A549 (cell line): ENCODE measurements at regions not wholly inside any gene's neighbourhood (a gene's known extent, or its start where the extent isn't known, plus 50 kb on each side); places are given as distances from the start of the nearest gene placed in this dataset.

Experiments
- HOXA7 ChIP-seq: fragments of 250-450 bp; sonication (Bioruptor Pico); IDR thresholded peaks from 2 replicates; pipeline ENCODE4 v1.5.0; 2020; ENCODE audit warnings: mild to moderate bottlenecking, moderate library complexity
- TF ChIP-seq, protein P1 (sequence below): fragments of >200 bp; sonication (Bioruptor Twin); formaldehyde crosslinking; IDR thresholded peaks from 3 replicates; pipeline ENCODE4 v1.5.1; 2016
- TF ChIP-seq, protein P2 (sequence below): fragments of >200 bp; sonication (Bioruptor Twin); formaldehyde crosslinking; IDR thresholded peaks from 3 replicates; pipeline ENCODE4 v1.6.1; 2016

DNA sequence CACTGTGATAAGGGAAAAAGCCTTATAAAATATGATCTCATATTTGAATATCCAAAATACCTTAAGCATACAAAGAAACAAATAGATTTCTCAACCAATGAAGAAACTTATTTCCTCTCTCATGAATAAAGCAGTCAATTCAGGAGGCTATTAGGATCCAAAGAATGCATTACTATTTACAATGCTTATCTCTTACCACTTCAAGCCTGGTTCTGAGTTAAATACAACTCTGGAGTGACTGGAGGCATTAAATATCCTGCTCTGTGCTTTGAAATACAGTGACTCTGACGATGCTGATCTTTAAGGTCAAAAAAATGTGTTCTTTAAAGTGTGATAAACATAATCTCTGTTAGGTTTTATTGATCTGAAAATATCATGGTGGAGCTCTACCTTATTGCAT, 493.2 kb downstream of the ZWINT start:
- no peak for TF ChIP-seq HOXA7 (CRISPR knock-in tag)
- TF ChIP-seq, protein P1, sequence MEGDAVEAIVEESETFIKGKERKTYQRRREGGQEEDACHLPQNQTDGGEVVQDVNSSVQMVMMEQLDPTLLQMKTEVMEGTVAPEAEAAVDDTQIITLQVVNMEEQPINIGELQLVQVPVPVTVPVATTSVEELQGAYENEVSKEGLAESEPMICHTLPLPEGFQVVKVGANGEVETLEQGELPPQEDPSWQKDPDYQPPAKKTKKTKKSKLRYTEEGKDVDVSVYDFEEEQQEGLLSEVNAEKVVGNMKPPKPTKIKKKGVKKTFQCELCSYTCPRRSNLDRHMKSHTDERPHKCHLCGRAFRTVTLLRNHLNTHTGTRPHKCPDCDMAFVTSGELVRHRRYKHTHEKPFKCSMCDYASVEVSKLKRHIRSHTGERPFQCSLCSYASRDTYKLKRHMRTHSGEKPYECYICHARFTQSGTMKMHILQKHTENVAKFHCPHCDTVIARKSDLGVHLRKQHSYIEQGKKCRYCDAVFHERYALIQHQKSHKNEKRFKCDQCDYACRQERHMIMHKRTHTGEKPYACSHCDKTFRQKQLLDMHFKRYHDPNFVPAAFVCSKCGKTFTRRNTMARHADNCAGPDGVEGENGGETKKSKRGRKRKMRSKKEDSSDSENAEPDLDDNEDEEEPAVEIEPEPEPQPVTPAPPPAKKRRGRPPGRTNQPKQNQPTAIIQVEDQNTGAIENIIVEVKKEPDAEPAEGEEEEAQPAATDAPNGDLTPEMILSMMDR = no peak
- TF ChIP-seq, protein P2, sequence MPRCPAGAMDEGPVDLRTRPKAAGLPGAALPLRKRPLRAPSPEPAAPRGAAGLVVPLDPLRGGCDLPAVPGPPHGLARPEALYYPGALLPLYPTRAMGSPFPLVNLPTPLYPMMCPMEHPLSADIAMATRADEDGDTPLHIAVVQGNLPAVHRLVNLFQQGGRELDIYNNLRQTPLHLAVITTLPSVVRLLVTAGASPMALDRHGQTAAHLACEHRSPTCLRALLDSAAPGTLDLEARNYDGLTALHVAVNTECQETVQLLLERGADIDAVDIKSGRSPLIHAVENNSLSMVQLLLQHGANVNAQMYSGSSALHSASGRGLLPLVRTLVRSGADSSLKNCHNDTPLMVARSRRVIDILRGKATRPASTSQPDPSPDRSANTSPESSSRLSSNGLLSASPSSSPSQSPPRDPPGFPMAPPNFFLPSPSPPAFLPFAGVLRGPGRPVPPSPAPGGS = no peak
